Anterior cingulate cortex (tissue), 58 donors: ENCODE measurements at regions not wholly inside any gene's neighbourhood (a gene's known extent, or its start where the extent isn't known, plus 50 kb on each side); places are given as distances from the start of the nearest gene placed in this dataset.

Experiments
- DNase-seq, 58 donors: peaks; one replicate each; lab custom pipeline; 2025; lab: John Stamatoyannopoulos, UW

DNA sequence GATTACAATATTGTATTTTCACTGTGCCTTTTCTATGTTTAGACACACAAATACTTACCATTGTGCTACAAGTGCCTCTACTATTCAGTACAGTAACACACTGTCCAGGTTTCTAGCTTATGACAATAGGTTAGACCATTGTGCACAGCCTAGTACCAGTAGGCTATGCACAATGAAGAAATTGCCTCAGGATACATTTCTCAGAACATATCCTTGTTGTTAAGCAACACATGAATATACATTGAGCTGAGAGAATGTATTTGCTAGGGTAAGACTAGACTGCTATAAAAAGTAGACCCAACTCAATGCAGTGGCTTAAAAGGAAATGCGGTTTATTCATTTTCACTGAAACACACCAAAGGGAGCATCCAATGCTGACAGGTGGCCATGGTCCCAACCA, 285.1 kb downstream of the HS3ST3A1 start:
- no peak for DNase-seq

DNA sequence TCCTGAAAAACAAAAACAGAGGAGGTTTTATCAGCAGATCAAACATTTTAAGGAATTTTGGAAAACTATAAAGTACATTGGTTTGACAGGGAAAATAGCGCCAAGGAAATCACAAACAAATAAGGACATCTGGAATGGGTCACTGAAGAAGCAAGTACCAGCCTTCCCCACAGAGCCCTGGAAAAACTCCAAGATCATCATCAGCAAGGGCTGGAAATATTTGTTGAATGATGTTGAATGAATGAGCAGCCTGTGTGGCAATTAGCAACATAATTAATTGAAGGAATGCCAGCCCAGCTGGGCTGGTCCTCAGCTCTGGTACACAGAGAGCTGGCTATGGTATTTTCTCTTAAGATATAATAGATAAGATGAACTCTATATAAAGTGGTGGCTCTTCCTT, 290.4 kb downstream of the HS3ST3A1 start:
- DNase-seq = no peak

DNA sequence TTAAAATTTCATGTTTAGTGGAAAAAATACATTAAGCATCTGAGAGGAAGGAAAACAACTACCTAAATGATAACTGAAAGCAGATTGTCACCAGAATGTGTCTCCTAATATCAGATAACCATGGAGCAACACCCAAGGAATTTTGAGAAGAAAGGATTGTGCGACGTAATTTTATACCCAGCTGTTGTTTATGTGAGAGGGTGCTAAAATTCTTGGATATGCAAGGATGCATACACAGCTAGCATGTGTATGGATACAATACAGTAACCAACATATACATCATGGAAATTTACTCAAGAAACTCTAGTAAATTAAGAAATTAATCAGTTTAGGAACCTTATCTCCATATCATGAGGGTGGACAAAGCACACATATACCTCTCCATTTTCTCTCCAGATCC, 290.9 kb downstream of the HS3ST3A1 start:
- no peak for DNase-seq

DNA sequence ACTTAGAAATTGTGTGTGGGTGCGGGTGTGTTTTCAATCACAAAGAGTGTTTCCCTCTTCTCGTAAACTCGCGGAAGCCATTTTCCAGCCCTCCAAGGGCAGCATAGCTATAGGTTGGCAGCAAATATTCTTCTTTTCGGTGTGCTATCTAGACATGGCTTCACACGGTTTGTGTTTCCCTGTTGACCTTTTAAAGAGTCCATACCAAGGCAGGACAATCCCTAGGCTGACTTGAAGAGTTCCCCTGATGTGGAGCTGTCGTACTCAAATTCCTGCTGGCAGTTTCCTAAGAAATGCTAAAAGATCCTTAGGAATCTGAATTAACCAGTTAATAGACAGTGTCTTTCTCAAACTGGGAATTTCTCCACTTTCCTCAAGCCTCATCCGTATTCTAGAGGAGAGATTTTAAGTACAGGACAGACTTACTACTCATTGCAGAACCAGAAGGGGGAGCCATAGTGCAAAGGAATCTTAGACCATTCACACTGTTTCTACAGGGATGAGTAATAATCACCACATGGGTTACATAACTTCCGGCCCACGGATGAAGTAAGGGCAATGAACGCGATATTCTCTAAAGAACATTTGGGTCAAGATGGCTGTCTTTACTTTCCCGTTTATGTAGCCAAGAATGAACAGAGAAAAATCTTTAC, 288.6 kb upstream of the ELAC2 start:
- DNase-seq = no peak

DNA sequence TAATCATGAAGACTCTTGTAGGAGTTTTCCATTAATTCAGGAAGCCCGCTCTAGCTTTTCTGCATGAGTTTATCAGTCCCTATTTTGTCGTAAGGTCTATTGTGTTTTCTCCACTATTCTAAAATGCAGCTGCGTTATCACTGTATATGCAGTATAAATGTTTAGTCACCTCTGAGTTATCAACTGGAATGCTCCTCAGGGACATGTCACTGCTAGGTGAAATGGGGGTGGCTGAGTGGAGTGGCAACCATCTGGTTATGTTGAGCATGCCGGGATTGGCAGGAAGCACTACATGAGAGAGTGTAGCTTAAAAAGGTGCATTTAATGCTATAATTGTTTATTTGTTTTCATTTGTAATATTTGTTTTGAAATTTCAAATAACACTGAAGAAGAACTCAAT, 285.2 kb upstream of the ELAC2 start:
- DNase-seq = no peak

DNA sequence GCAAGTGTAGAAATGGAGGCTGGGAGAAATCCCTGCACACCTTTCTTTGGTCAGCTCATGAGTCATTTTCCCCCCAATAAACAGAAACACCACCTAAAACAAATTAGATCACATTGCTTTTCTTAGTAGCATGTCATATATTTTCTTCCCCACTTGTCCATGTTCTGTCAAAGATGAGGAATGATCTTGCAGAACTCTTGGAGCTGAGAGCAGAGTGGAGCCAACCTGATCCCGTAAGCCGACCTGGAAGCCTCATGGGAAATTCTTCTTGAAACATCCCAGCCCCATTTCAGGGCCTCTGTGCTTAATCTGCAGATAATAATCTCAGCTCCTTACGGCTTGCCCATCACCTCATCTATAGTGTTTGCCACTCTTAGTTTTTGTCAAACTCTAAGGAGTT, 284.6 kb upstream of the ELAC2 start:
- DNase-seq = no peak

DNA sequence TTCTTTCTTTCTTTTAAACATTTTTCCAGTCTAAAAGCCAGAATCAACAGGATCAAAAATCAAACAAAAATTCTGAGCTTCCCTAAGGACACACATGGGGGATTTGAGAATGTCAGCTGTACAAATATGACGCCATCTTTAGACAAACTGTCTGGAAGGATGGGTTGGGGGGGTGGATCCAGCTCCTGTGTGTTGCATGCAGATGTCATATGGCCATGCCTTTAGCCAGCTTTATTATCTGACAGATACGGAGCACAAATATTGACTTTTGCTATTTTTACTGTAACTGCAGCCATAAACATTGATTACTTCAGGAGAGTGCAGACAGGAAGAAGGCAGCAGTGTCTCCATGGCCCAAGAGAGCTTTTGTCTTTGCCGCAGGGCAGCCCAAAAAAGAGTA, 279.4 kb upstream of the ELAC2 start:
- DNase-seq = no peak

DNA sequence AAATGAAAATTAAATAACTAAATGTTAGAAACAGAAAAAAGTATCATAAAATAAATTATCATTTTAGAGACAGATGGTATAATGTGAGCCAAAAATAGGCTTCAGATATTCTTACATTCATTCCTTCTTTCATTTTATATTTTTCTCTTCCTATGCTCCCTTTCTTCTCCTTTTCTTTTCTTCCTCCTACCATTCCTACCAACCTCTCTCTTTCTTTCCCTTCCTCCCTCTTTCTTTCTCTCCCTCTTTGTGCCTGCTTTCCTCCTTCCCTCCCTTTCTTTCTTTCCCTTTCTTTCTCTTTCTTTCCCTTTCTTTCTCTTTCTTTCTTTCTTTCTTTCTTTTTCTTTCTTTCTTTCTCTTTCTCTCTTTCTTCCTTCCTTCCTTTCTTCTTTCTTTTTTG, 275.6 kb upstream of the ELAC2 start:
- DNase-seq = no peak

DNA sequence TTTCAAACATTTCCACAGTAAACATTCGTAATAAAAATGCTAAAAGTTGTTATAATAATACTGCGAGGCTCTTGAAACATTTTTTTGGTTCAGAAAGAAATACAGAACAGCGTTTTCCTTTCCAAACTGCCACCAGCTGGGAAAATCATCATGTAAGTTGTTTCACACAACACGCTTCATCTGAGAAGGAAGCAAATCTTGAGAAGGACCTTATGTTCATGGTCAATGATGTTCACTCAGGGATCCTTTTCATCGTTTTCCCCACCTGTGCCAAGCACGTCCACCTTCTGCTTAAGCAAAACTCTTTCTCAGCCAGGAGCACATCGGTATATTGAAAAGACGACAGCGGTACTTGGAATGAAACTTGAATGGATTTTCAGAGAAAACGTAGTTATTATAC, 274.5 kb upstream of the ELAC2 start:
- DNase-seq = no peak

DNA sequence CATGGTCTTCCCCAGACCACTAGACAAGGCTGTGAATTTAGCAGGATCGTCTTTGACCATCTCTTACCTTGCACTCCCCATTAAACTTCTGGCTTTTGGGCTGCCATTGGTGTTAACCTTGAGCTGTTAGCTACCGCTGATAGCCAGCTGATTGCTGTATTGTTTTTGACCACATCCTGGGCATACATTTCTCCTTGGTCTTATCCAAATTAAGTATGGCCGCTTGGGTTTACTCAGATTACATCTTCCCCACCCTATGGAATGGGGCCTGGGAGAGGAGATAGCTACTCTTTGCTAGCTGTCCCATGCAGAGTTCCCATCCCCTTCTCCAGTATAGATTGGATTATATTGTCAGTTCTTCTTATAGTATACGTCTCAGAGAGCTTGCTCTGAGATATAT, 270.4 kb upstream of the ELAC2 start:
- DNase-seq = no peak

DNA sequence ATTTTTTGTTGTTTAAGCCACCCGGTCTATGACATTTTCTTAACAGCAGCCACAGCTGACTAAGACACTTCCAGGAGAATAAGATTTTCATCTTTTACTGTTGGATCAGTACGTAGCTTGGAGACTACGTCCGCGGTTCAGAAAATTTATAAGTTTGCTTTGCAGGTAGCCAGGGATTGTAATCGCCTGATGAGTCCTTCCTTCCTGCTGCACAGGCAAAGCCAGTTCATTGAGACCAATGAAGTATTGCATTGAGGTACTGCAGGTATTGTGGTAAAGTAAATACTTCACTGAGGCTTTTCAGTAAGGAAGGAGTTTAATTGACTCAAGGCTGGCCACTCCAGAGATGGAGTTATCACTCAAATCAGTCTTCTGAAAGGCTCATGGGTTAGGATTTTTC, 269.4 kb upstream of the ELAC2 start:
- DNase-seq = no peak

DNA sequence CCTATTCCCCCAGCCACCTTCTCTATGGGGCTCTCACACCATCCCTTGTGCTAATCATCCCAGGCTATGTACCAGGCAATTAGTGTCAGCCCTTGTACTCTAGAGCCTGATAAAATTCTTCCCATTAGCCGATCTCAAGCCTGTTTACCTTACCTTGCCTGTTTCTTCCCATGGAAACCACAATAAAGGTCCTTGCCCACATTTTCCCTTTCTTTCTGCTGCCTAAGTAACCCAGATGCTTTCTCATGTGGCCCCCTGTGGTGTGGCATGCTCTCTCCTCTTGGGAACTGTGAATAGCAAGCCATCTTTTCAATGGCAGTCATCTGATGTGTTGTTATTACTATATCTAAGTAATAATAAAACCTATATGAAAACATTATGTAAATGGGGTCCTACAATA, 265.8 kb upstream of the ELAC2 start:
- no peak for DNase-seq

DNA sequence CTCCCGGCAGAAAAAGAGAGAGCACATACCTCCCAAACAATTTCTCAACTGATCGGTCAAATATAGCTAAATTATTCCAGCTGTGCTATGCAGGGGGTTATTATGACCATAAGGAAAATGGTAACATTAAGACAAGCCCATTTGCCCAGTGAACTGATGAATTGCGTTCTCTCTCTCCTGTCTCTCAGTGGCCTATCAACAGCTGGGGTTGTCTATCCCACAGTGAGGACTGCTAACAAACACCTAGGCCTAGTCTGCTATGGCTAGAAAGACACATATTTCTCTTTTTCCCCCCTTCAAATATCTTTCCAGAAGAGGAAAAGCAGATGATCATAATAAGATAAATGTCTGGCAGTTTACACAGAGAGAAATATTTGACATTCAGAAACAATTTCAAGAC, 263.8 kb upstream of the ELAC2 start:
- no peak for DNase-seq

DNA sequence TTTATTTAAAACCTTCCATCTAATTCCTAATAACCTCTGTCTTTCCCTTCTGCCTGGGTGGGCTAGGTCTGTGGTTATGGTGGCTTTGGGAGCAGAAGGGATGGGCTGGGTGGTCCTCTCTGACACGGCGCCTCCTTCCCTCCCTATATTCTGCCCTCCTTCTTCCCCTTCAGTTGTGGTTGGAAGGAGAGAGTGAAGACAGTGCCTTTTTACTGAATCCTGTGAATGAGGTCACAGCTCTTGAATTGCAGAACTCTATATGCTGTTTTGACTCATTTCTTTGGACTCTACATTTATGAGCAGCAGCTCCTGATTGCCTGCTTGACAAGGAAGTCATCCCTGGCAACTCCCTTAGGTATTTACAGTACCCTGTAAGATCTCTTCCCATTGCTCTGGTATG, 256.0 kb upstream of the ELAC2 start:
- no peak for DNase-seq

DNA sequence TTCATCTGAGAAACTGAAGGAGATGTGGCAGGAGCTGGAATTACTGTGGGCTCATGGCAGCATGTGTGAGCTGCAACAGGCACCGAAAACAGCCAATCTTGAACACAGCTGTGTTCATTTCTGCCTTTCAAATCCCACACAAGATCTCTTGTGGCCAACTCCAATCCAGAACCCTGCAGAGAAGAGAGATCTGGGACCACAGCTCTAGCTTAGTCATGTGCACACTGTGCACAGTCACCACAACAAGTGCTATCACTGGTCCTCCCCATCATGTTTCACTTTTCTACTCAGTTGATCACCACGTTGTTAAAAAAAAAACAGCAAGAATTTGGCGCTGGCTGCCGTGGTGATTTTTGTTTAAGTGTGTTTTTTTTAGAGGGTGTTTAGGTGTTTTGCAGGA, 254.5 kb upstream of the ELAC2 start:
- no peak for DNase-seq

DNA sequence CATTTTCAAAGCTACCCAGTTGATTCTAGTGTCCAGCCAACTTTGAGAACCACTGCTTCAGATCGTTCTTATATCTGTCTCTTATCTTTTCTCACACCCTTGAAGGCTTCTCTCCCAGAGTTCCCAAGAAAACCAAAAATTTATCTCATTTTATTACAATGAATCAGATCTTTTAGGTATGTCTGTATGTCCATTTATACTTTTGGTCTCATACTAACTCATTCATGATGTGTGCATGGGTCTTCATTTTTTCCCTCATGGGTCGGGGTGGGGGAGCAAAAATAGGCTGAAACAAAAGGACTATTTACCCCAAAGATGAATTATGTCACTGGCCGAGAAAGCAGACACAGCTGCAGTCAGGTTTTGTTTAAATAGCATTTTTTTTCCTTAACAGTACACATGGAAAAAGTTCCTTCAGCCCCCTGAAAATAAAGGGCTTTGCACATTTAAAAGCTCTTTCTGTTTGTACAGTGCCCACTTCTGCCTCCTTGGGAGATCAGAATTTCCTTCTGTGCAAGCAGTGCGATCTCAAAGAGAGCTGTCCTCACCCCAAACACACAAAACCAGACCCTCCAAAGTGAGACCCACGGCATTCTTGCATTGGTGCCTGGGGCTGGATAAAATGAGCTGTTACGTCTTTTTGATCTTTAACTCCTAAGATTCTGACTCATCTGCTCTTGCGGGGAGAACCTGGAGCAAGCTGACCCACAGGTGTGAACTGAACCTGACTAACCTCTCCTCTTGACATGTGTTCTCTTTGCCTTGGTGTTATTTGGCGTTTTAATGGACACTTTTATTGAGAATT, 251.2 kb upstream of the ELAC2 start:
- no peak for DNase-seq

DNA sequence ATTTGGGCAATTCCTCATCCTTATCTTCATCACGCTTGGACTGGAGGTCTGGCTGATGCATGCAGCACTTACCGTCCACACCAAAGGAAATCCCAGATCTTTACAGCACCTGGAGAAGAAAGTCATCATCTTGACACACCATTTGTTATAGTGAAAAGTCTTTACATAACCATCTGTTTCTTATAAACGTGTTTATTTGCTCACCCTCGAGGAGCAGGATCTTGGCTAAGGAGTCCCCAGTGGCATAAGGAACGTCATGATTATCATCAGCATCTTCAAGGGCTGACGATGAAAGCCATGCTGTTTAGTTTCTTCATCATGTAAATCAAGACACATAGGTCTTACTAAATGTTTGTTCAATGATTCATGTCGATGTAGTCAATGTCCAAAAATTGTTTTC, 248.8 kb upstream of the ELAC2 start:
- DNase-seq = no peak

DNA sequence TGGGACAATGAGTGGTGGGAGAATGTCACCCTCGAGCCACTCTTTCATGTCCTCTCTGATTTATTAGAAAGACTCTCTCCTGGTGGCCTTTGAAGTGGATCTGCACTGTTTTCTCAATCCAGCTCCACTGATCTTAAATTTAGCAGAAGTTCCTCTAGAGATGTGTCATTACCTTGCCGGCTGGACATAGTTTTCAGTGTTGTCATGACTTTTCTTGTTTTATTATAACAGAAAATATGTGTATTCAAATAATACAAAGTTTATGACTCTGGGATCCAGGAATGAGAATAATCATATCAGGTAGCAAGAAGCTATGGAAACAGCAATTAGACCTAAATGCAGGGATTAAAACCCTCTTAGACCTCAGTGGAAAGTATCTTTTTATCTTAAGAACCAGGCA, 247.5 kb upstream of the ELAC2 start:
- DNase-seq = no peak

DNA sequence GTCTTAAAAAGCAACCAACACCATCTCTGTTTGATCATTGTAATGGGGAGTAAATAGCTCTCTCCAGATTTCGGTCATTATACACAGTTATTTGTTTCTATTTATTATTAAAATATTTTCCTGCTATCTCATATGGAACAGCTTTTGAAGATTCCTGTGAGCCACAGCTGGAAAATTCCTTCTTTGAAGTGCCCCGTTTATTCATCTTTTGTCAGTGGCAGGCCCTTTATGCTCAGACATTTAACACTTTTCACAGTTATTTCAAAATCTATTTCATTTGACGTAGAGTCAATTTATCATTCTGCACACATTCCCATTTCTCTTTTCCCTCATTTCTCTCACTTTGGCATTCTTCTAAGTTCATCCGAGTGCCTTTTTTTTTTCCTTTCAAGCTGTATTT, 245.9 kb upstream of the ELAC2 start:
- no peak for DNase-seq

DNA sequence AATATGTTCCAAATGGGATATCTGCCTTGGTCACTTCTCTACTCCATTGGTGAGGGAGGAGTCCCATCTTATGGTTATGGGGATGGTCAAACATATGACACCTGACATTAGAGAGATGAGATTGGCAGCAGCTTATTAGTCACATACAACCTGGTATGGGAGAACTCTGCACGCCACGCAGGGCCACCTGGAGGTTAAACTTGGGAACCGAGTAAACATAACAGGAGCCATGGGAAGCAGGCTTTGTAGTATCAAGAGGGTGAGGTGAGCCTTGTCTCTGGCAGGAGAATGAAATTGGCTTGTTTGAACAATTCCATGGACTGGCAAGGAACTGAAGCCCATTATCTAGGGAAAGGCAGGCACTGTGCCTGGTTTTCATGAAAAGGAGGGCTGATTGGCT, 238.7 kb upstream of the ELAC2 start:
- no peak for DNase-seq

DNA sequence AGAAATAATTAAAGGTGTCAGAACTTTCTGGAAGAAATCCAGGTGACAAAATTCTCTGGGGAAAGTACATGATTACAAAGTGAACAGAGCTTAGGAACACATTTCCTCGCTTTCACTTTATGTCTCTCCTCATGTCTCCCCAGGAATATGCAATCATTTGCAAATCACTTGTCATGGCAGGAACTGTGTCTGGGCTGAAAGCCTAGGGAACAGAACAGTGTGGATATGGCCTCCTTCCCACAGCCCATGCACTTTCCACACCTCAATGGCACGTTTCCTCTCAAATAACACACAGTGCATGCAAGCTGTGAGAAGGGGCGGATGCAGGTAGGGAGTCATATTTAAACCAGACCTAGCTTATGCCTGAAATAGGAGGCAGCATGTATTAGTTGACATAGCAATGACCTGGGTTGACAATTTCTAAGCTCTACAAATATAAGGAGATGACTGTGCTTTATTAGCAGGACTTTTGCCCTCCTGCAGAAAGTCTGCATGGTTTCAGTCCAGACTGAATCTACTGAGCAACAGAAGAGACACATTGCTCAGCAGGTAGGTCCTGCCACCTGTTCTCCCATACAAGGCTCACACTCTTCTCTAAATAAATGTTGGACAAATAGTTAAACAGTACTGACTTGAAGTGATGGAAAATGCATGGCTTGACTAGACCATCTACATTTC, 236.0 kb upstream of the ELAC2 start:
- DNase-seq = no peak

DNA sequence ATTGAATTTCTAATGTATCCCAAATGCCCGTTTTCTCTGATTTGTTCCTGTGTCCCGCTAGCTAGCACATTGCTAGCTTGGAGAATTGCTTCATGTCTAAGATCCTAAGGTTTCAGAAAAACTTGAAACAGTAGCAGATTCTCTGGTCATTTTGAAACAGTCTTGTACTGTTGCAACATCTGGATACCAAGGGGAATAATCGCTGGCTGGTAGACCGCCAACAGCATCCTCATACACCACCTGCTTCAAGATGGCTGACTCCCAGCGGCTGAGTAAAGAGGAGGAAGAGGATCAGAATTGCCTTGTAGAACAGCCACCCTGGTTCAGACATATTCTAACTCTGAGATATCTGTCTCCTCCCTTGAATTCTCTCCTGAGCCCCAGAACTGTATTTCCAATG, 226.7 kb upstream of the ELAC2 start:
- no peak for DNase-seq
